OCI-LY1 (cell line): ENCODE measurements at regions not wholly inside any gene's neighbourhood (a gene's known extent, or its start where the extent isn't known, plus 50 kb on each side); places are given as distances from the start of the nearest gene placed in this dataset.

ENCODE experiments used
- H2AFZ ChIP-seq: fragments of 200-600 bp; sonication (generic), shearing (Covaris generic); 2 replicates; pipeline ENCODE4 v1.6.0; 2014; ENCODE audit warnings: antibody characterized with exemption, mild to moderate bottlenecking, low read length
- H3F3A ChIP-seq: fragments of 200-600 bp; sonication (generic), shearing (Covaris generic); 2 replicates; pipeline ENCODE4 v1.6.0; 2014; ENCODE audit warnings: mild to moderate bottlenecking, antibody characterized with exemption, low read length, moderate library complexity; ENCODE audit not compliant: insufficient read depth
- H3K27ac ChIP-seq: fragments of 200-600 bp; sonication (generic); 2 replicates; pipeline ENCODE4 v1.5.1; 2014; ENCODE audit warnings: low read length, mixed run types, mild to moderate bottlenecking, low read depth; ENCODE audit not compliant: poor library complexity, severe bottlenecking
- H3K27me3 ChIP-seq: fragments of 200-600 bp; sonication (generic); 2 replicates; pipeline ENCODE4 v1.6.0; 2014; ENCODE audit warnings: antibody characterized with exemption, mild to moderate bottlenecking, low read length, moderate library complexity; ENCODE audit not compliant: insufficient read depth
- H3K36me3 ChIP-seq: fragments of 200-600 bp; sonication (generic); 2 replicates; pipeline ENCODE4 v1.6.1; 2014; ENCODE audit warnings: mild to moderate bottlenecking, antibody characterized with exemption, low read length, moderate library complexity, mixed read lengths; ENCODE audit not compliant: insufficient read depth
- H3K4me1 ChIP-seq: fragments of 200-600 bp; sonication (generic); 2 replicates; pipeline ENCODE4 v1.5.1; 2014; ENCODE audit warnings: mild to moderate bottlenecking, low read length, moderate library complexity; ENCODE audit not compliant: insufficient read depth, severe bottlenecking
- H3K4me2 ChIP-seq: fragments of 200-600 bp; sonication (generic), shearing (Covaris generic); 2 replicates; pipeline ENCODE4 v1.6.1; 2014; ENCODE audit warnings: low read length
- H3K4me3 ChIP-seq: fragments of 200-600 bp; sonication (generic); 2 replicates; pipeline ENCODE4 v1.5.1; 2014; ENCODE audit warnings: low read length, low read depth, mild to moderate bottlenecking, mixed read lengths; ENCODE audit not compliant: poor library complexity, severe bottlenecking
- H3K79me2 ChIP-seq: fragments of 200-600 bp; shearing (Covaris generic); 2 replicates; pipeline ENCODE4 v1.6.1; 2016; ENCODE audit warnings: mixed run types, low read length, mixed read lengths; ENCODE audit not compliant: insufficient read depth
- H3K9ac ChIP-seq: fragments of 200-600 bp; sonication (generic), shearing (Covaris generic); 2 replicates; pipeline ENCODE4 v1.6.1; 2014; ENCODE audit warnings: mild to moderate bottlenecking, low read length, mixed read lengths
- H3K9me2 ChIP-seq: fragments of 200-600 bp; sonication (generic), shearing (Covaris generic); 2 replicates; pipeline ENCODE4 v1.6.1; 2014; ENCODE audit warnings: low read depth, mild to moderate bottlenecking, low read length, mixed read lengths
- H3K9me3 ChIP-seq: fragments of 200-600 bp; shearing (Covaris generic); 2 replicates; pipeline ENCODE4 v1.6.1; 2014; ENCODE audit warnings: low read length, mixed read lengths
- H4K20me1 ChIP-seq: fragments of 200-600 bp; sonication (generic), shearing (Covaris generic); 2 replicates; pipeline ENCODE4 v1.6.0; 2016; ENCODE audit warnings: mild to moderate bottlenecking, low read length; ENCODE audit not compliant: insufficient read depth
- EZH2 ChIP-seq: fragments of 200-600 bp; sonication (generic), shearing (Covaris generic); IDR thresholded peaks from 2 replicates; pipeline ENCODE4 v1.8.0; 2017; ENCODE audit warnings: borderline replicate concordance, mixed run types, mild to moderate bottlenecking, antibody characterized with exemption, low read length, moderate library complexity, mixed read lengths
- TF ChIP-seq, protein P1 (sequence below): fragments of 200-600 bp; sonication (generic), shearing (Covaris generic); IDR thresholded peaks from 2 replicates; pipeline ENCODE4 v1.5.1; 2017; ENCODE audit warnings: mild to moderate bottlenecking, antibody characterized with exemption, low read length, moderate library complexity, mixed read lengths

- Histone ChIP-seq H3K4me3 (no peak overlapping the region), H3F3A (no peaks in the 10 kb centered on the region), H3K27ac (no peak overlapping the region), H3K4me1 (no peaks in the 10 kb centered on the region), H3K36me3 (no peaks in the 10 kb centered on the region), H3K9me2 (no peaks in the 10 kb centered on the region), H3K9ac (no peak overlapping the region), H2AFZ (no peak overlapping the region), H3K4me2 (no peak overlapping the region), H4K20me1 (no peaks in the 10 kb centered on the region), H3K79me2 (no peaks in the 10 kb centered on the region), H3K9me3 (no peaks in the 10 kb centered on the region), H3K27me3 (no peaks in the 10 kb centered on the region)
- TF ChIP-seq, protein P1, sequence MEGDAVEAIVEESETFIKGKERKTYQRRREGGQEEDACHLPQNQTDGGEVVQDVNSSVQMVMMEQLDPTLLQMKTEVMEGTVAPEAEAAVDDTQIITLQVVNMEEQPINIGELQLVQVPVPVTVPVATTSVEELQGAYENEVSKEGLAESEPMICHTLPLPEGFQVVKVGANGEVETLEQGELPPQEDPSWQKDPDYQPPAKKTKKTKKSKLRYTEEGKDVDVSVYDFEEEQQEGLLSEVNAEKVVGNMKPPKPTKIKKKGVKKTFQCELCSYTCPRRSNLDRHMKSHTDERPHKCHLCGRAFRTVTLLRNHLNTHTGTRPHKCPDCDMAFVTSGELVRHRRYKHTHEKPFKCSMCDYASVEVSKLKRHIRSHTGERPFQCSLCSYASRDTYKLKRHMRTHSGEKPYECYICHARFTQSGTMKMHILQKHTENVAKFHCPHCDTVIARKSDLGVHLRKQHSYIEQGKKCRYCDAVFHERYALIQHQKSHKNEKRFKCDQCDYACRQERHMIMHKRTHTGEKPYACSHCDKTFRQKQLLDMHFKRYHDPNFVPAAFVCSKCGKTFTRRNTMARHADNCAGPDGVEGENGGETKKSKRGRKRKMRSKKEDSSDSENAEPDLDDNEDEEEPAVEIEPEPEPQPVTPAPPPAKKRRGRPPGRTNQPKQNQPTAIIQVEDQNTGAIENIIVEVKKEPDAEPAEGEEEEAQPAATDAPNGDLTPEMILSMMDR, result no peak
- no peak for TF ChIP-seq EZH2
These were observed 932.9 kb downstream of the TDRD15 start for GRCh38 chr2:22056621-22057132.

DNA sequence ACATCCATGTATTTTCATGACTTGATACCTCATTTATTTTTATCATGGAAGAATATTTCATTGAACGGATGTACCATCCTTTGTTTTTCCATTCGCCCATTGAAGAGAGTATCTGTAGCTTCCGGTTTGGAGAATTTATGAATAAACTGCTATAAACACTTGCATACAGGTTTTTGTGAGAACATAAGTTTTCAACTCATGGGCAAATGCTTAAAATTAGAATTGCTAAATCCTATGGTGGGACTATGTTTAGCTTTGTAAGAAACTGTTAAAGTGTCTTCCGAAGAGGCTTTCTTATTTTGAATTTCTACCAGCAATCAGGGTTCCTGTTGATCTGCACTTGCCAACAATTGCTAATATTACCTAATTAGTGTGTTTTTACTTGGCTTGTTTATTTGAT lies 938.9 kb downstream of the TDRD15 start:
- no peak overlapping the region for H3K4me2 ChIP-seq
- H3K79me2 ChIP-seq, result no peaks in the 10 kb centered on the region
- H3K27ac ChIP-seq, result no peak overlapping the region
- H3K9me2 ChIP-seq, result no peaks in the 10 kb centered on the region
- H3K27me3 ChIP-seq, result no peaks in the 10 kb centered on the region
- H3K9me3 ChIP-seq, result no peaks in the 10 kb centered on the region
- H4K20me1 ChIP-seq, result no peaks in the 10 kb centered on the region
- no peaks in the 10 kb centered on the region for H3K4me1 ChIP-seq
- H3K4me3 ChIP-seq, result no peak overlapping the region
- no peaks in the 10 kb centered on the region for H3K36me3 ChIP-seq
- no peaks in the 10 kb centered on the region for H3F3A ChIP-seq
- TF ChIP-seq, protein P1, result no peak
- no peak for TF ChIP-seq EZH2
- H2AFZ ChIP-seq, result no peak overlapping the region
- H3K9ac ChIP-seq, result no peak overlapping the region

DNA sequence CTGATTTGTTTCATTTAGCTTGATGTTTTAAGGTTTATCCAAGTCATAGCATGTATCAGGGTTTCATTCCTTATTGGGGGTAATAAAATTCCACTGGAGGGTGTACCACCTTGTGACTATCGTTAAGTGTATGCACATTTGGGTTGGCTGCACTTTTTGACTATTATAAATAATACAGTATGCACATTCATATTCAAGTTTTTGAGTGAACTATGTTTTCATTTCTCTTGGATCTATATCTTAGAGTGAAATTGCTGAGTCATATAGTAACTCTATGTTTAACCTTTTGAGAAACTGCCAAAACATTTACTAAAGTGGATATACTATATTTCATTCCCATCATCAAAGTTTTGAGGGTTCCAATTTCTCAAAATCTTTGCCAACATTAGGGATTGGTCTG lies 952.7 kb downstream of the TDRD15 start:
- Histone ChIP-seq H3K4me1 (no peaks in the 10 kb centered on the region), H3K27me3 (no peaks in the 10 kb centered on the region), H3K9me3 (no peaks in the 10 kb centered on the region), H3K27ac (no peak overlapping the region), H3K79me2 (no peaks in the 10 kb centered on the region), H2AFZ (no peak overlapping the region), H3F3A (no peaks in the 10 kb centered on the region; the same call in 1 of the 2 replicates), H3K36me3 (no peaks in the 10 kb centered on the region), H3K9ac (no peak overlapping the region), H4K20me1 (no peaks in the 10 kb centered on the region), H3K4me2 (no peak overlapping the region), H3K9me2 (no peaks in the 10 kb centered on the region), H3K4me3 (no peak overlapping the region)
- TF ChIP-seq, protein P1, result no peak
- no peak for TF ChIP-seq EZH2
